ENCODE measurements at regions not wholly inside any gene's neighbourhood (a gene's known extent, or its start where the extent isn't known, plus 50 kb on each side); places are given as distances from the start of the nearest gene placed in this dataset.

DNA sequence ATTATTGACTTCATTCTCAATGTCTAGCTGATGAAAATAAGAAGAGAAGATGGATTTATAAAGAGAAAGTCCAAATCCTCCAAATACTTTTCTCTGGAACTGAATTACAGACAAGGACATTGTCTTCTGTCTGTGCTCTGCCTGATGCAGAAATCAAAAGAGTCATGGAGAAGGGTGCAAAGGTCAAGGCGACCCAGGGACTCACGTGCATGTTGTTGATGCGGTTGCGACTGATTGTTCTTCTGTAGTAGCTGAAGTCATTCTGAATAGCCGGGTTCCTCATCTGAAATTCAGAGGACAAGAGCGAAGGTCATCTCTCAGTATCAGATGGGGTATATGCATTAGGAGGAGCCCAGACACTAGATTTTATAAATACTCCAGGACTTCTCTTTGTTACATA lies 104.4 kb downstream of the CYRIA start:
- DNase-seq: no peak

DNA sequence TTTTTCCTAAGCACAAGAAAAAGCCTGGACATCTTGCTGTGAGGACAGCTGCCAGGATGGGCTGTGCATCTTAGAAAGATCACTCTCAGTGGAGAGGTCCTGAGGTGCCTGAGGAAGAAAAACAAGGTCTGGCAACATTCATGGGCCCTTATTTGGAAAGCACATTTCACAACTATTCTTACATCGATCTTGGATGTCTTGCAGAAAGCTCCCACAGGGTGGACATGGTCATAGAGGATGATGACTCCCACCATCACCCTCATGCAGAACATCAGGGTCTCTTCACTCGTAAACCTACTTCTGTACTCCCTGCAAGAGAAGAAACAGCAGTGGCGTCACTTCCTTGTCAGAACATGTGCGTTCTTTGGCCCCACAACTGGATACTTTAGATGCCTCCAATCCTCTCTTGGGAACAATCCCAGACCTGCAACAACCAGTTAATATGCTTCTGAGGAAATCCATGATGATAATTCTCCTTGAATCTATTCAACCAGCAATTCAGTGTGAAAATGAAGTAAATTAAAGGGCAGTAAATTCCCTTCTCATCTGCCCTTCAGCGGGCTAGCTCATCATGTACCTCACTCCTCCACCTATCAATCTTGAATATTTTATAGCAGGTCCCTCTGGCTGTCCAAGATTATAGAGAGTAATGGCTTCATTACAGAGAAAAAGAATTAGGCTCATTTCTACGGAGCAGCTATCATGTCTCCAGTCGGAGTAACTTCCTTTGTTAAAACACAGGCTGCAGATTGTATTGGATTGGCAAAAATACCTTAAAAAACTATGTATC lies 106.2 kb downstream of the CYRIA start:
- DNase-seq: no peak

DNA sequence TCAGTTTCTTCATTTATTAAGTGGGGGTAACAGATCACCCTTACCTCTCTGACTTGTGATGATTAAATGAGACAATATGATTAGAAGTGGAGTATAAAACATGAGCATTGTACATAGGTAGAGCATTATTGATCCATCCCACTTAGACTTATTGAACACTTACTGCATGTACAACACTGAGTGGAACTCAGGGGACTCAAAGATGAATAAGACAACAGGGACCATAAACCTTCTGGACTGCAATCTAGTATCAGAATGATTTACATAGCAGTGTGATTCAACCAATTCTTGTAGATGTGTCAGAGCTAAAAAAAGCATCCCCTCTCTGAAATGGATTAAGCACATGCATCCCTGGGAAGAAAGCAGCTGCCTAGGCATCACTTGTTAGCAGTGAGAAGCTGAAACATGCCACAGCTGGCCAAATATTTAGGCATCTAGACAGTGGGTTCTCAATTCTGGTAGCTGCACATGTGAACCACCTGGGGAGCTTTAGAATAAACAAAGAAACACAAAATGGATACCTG lies 111.5 kb downstream of the CYRIA start:
- no peak for DNase-seq

DNA sequence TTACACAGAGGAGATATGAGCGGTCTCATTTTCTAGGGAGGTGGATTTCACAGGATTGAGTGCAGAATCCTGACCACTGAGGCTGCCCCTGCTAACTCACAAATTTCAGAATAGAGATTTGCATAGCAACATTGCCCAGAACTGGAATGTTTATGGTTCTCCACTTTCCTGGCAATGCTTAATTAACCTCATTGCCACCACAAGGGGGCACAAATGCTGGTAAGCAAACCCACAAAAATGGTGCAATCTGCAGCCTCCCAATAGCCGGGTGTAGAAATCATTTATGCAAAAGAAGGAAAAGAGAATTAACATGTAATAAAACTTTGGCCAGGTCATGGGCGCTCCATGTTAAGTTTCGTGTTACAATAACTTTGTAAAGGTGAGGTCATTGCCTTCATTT lies 112.4 kb downstream of the CYRIA start:
- DNase-seq: peak; percentile 16

DNA sequence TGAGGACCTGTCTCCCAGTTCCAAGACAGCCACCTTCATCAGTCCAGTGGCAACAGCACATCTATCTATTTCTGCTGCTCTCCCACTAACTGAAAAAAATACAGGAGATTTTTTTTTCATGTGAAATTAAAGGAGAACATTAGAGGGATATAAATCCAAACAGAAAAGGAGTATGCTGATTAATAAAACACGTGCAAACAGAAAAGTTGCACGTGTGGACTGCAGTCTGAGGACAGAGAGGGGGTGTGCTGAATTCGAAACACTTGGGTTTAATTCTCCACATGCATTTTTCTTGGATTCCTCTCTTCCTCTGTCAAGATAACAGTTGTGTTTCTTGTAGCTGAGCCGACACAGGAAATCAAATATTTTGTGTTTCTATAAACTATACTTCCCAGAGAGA lies 113.4 kb downstream of the CYRIA start:
- DNase-seq: no peak

DNA sequence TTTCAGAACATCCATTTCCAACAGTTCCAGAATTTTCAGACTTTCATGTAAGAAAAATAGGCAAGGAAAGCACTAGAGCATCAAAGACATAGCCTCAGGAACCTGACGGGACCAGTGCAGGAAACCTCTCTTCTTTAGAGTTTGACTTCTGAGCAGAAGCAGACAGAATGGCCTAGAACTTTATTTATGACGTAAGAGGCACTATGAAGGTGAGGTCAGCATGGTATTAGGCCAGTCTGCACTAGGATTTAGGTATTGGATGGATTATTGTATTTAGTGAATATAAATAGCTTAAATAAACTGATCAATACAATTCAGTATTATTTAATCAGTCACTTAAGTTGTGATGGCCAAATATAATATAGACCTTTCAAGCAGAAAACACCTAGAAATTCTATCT lies 117.6 kb downstream of the CYRIA start:
- no peak for DNase-seq

DNA sequence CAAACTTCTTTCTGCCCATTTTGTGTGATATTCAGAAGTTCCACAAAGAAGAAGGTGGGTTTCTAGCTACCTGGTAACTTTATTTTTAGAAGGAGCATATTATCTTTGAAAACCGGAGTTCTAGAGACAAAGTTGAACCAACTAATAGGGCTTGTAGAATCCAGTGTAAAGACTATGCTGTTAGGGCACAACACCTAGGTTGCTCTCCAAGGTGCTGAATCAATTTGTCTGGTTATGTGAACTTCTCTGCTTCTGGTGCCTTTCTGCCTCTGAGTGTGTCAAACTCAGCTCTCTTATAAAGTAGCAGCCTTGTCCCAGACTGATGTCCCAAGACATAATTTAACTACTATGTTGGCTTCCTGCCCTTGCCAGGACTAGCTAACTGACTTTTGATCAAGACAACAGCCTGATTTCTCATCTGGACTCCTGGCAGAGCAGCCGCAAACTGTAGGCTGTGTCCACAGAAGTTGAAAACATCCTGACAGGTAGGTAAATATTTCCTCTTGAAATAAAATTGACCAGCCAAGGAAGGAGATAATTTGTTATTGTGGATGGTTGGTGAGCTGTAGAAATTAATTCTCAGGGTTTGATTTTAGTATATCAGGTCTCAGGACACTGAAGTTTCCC lies 119.4 kb downstream of the CYRIA start:
- DNase-seq: no peak

DNA sequence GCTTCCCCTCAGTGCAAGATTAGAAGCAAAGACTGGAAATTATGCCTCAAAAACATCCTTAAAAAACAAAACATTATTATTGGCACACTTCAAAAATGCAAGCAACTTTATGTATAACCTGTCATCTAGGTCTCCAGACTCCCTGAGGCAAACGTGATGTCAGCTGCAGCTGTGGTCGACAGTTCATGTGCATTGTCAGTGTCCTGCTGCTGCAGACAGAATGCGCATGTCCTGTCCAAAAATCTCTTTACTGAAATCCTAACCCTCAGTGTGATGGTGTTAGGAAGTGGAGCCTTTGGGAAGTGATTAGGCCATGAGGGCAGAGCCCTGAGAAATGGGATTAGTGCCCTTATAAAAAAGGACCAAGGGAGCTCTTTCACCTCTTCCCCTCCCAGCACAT lies 126.9 kb downstream of the CYRIA start:
- no peak for DNase-seq

DNA sequence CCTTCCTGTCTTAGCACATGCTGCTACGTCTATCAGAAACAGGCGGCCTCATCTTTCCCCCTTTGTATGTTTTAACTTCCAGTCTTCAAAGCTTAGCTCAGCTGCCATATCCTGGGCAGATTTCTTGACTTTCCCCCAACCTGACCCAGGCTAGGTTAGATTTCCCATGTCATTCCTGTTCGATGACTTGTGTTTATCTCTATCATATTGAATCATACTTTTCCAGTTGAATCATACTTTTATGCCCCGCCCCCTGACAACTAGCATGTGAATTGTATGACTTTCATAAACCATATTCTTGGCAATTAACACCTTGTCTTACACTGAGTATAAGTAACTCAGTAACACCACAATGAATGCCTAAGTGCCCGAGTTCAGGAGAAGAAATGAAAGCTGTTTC lies 128.3 kb downstream of the CYRIA start:
- no peak for DNase-seq

DNA sequence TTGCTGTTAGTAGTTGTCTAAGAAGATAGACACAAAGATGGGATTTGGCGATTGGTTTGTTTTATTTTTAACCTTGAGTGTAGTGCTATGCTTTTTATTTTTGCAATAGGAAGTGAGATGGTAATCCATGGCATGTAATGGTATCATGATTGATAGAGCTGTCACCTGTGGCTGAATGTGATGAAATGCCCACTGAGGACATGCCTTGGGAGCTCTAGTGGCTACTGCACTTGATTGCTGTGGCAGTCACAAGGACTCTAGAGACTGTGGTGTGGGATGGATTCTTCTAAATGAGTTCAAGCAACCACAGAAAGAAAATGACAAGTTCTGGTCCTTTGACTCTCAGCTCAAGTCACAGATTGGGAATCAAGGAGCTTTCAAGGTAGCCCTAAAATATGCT lies 139.4 kb downstream of the CYRIA start:
- DNase-seq: no peak

DNA sequence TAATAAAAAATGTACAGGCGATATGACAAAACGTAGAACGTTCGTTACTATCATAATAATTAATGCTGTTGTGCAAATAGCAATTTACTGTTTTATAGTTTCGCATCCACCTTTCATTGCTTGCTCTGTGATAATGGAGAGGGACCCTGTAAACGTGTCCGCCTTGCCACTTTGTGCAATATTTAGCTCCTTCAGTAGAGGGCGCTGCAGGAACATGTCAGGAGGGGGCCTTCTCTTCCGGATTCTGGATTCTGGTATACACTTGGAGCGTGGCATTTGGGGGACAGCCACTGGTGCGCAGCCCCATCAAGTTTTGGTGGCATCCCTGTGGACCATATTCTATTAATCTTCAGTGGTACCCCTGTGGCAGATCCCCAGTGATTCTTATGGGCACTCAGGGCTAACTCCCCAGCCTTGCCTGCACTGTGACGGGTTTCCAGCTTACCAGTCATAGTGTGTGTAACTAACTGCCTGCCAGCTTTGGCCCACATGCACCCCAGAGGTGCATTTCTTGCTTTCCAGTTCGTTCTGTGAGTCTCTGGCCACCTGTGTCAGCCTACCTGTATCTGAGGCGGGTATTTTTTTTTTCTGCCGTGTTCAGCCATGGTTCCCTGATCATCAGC lies 140.3 kb downstream of the CYRIA start:
- DNase-seq: peak; percentile 21

DNA sequence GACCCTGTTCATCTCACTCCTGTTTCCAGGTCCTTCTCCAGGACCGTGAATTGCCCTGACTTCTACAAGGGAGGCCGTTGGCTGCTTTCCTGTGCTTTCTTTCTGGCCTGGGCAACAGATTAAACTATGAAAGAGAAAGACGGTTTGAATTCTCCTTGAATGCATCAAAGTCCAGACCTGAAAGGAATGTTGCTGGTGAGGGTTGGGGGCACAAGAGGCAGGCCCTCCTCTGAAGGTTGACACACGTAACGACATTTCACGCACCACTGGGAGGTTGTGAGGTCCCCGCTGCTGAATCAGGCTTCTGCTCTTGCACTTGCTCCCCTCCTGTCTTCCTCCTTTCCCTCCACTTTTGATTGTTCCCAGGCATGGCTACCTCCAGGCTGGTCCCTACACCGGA lies 141.9 kb downstream of the CYRIA start:
- DNase-seq: no peak

DNA sequence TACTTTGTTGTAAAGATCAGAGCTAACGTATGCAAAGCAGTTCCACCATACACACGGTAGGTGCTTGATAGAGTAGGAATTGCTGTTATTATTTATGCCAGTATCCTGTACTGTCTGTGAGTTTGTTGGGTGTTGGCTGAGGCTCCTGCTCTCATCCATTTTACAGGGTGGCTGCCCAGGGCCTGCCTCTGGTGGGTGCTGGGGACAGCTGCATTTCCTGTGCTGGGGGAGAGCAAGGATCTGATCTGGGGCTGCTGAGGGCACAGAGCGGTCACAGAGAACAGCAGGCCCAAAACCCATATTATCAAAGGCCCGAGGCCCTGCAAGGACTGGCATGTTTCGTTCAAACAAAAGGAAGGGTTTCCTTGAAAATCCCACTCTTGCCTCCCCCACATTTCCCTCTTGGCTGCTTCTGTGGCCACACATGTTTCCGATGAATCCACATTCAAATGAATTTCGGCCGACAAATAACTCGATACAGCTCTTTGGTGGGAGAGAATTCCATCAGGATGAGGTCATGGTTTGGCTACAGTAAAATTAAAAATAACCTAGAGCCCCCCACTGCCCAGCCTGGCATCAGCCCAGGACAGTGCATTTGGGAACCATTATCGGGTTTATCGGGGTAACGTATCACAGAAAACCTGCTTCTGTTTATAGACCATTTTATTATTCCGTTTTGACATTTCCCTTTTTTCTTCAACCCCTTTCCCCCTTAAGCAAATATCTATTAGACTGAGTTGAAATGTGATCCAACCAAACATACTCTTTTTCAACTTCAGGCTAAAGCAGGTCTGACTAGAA lies 143.4 kb downstream of the CYRIA start:
- no peak for DNase-seq

DNA sequence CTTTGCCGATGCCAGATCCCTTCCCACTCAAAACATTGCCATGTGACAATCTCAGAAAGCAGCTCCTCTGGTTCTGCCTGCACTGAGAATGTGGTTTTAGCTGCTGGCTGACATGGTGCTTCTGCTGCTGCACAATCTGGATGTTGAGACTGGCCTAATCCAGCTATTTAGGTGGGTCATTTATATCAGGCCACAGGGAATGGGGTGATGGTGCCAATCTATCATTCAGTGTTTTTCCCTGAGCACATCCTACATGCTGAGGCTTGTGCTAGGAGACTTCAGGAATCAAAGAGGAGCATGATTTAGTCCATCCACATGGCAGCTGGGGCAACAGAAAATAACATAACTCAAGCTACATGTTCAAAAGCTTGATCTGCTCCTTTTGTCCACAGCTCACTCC lies 144.7 kb downstream of the CYRIA start:
- no peak for DNase-seq

DNA sequence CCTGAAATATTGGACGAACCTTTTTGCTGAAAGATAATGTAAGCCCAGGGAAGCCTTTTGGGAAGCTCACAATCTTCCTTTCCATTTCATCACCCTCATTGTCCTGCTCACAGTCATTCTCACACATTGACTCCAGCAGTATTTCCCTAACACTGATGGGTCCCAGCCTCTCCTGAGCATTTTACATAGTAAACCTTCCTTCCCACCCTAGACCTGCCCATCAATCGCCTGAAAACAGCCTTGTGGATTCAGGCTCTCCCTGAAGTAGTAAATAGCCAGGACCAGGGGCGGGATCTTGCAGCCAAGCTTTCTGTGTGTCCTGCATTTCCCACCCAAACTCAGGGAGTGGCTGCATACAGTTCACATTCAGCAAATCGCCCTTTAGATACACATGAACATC lies 149.9 kb downstream of the CYRIA start:
- DNase-seq: no peak

DNA sequence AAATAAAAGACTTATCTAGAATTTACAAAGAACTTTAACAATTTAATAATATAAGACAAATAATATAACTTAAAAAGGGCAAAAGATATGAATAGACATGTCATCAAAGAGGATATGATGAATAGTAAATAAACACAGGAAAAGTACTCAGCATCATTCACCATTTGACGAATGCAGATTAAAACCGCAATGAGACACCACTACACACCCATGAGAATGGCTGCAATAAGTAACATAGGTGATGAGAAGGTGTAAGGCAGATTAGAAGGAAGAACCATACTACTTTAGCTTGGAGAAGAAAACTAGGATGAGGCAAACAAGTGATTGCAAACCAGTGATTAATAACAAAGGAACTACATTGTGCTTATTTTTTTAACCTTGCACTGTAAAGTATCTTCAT lies 152.0 kb downstream of the CYRIA start:
- no peak for DNase-seq

DNA sequence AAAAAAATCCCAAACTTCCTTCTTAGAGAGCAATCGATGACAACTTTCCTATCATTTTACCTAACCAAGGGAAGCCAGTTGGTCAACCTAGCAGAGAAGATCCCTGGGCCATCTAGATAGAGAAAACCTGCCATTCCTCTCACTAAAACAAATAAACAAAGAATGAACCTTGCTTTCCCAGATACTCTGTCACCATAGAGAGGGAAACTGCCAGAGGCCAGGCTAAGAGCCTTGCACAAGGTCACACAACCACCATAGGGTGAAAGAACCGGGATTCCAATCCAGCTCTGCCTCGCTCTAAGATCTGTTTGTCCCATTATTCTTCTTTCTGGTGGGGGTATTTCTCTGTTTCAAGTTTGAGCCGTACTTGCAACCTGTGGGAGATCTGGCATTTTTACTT lies 154.6 kb downstream of the CYRIA start:
- DNase-seq: no peak

DNA sequence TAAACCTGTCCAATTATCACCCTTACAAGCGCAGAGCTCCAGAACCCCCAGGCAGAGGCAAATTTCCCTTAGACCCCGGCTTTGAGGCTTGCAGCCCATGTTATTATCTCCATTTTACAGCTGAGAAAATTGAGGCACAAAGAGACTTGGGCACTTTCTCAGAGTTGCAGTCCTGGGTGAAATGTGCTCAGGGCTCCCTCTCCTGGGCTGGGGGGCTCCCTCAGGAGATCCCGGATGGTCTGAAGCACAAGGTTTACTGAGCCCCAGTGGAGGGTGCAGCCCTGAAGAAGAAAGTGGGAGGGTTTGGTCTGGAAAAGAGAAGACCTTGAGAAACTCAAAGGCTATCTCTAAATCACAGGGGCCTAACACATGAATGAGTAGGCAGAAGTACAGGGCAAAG lies 156.6 kb downstream of the CYRIA start:
- no peak for DNase-seq

DNA sequence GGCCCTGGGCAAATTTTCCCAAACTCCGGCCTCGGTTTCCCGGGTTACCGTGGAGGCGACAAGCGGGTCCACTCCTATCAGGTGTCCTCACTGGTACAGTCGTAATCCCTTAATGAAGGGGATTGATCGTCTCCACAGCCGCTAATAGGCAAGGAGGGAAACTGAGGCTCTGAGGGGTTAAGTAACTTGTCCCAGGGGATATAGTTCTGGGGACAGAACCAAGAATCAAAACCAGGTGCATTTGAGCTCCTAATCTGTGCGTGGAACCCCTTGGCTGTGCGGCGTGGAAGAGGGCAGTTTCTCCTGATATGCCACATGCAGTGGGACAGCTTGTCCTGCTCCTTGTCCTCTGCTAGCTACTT lies 157.2 kb downstream of the CYRIA start:
- DNase-seq: no peak

DNA sequence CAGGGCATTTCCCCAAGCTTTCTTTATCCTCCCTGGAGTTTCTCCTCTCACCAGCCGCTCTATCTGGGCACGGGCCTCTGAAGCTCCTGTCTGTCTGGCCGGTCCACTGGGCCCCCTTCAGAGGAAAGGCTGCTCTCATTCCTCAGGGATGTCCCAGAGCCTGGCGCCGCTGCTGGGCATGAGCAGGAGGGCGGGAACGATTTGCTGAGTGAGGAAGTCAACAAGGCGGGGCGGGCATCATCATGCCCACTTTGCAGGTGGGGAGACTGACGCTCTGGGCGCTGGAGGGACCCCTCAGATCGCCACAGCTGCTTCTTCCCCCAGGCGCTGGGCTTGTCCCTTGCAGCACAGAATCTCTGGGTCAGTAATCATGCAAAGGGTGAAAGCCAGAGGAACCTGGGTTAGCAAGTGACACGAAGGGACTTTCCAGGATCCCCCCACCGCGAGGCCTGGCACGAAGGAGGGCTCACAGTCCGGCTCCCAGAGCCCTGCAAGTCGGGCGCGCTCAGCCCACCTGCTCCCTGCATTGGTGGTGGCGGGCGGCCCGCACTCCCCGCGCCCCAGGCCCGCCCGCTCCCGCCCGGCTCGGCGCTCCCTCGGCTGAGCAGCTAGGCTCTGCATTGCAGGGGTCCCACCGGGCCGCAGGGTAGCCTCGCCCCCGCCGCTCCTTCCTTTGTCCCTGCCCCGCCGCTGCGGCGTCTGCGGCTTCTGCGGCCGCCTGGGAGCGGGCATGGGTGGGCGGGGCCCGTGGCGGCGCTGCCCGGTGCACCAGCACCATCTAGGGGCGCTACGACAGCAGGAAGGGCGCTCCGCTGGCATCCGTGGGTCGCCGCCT lies 157.8 kb downstream of the CYRIA start:
- DNase-seq: no peak

DNA sequence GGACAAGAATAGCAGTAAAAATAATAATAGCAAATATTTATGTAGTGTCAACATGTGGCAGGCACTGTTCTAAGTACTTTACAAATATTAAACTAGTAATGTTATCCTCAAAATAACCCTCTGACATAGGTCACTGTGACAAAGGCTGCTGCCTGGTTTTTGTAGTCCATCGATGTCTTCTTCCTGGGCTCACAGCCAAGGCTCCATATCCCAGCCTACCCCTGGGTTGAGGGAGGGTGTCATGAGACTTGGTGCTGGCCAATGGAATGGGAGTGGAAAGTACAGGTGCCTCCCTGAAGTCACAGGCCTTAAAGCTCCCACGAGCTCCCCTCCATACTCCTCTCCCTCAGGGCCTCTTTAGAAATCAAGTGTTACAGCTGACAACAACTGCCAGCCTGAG lies 159.3 kb downstream of the CYRIA start:
- DNase-seq: no peak

Data from NCI-H524 treated with DMSO at 0.1 percent for 48 hours (cell line).